Stimulated activated CD8-positive, alpha-beta memory T cell treated with anti-CD3 and anti-CD28 coated beads, Interleukin-7, amount 100 ng/mL, for 24 hours (primary cell): ENCODE measurements at regions not wholly inside any gene's neighbourhood (a gene's known extent, or its start where the extent isn't known, plus 50 kb on each side); places are given as distances from the start of the nearest gene placed in this dataset.
"Not testable (repeated sequence)": the region's sequence is repeated elsewhere in the genome, so short reads cannot be mapped to it uniquely, and the experiment has no call there.

Experiments
- DNase-seq: peaks from one replicate; pipeline ENCODE4 v3.0.0-alpha.2; 2020; ENCODE audit warnings: low read depth

- DNase-seq = no peak
Observed at GRCh38 chr6:103769431-103769830, 1090.3 kb downstream of the HACE1 start.

DNA sequence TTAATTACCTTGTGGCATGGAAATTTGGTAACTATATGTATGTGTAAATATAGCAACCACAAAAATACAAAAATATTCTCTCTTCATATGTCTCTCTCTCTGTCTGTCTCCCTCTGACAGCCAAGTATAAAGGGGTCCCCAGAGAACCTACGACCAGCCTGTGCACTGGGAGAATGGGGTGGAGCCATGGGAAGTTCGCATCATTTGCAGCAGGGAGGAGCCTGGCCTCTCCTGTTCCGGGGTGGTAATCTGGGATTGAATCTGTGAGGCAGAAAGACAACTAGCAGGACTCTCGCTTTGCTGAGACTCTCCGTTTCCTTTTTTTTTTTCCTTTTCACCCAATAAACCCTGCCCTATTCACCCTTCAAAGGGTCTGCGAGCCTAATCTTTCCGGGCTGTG lies 1109.1 kb downstream of the HACE1 start:
- no peak for DNase-seq

DNA sequence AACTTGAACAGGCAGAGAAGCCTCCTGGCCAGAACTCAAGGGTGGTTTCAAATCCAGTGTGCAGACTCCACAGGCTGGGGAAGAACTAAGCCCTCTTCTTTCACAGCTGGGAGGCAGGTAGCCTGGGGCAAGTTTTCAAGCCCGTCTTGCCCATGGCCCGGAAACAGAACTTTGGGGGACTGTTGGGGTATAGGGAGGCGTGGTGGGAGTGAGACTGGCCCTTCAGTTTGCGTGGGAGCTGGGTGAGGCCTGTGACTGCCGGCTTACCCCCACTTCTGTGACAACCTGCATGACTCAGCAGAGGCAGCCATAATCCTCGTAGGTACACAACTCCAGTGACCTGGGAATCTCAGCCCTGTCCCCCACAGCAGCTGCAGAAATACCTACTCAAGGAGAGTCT lies 1125.7 kb downstream of the HACE1 start:
- no peak for DNase-seq

DNA sequence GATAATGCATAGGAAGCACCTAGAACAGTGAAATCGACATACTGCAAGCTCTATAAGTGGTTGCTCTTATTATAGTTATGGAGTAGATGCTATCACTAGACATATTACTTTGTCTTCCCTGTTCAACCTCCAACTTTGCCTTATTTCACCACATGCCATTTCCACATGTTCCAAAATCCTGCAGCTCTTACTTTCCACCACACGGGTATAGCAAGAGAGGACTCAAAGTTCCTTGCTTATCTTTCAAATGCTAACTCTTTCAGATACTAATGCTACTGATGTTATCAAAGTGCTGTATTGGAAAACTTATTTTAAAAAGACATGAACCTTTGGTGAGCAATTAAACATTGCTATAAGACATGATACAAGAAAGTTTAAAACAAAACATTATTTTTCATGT lies 1130.1 kb downstream of the HACE1 start:
- no peak for DNase-seq

DNA sequence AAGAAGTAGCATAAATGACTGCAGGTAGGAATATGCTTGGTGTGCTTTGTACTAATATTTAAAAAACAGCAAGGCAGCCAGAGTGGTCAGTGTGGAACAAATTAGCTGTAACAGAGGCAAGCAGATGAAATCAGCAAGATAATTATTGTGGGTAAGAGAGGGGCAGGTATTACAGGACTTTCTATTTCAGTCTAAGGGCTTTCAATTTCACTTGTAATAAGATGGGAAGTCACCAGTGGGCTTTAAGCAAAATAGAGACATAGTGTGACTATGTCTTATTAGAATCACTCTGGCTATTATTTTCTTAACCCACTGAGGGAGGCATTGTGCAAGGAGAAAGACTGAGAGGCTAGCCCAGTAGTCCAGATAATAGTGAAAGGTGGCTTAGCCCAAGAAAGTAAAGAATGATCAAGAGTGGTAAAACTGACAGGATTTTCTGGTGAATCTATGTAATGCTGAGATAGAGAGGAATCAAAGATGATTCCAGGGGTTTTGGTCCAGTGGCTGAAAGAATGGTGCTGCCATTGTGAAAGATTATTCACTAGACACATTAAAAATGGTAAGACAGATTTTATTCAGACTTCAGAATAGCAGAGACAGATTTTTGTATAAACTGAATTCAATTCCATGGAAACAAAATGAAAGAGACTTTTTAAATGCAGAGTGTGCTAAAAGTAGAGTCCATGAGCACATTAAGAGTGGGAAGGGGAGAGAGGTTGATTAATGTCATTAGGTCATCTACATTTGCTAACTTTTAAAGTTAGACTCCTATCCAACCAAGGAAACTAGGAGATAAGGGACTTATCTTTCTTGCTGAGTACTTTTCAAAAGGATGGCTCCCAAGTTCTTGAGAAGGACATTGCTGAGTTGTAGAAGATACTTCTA lies 1136.0 kb downstream of the HACE1 start:
- no peak for DNase-seq

GRCh38 chr6:103722683-103723082 lies 1137.0 kb downstream of the HACE1 start:
- DNase-seq = no peak

GRCh38 chr6:103721923-103722322 lies 1137.8 kb downstream of the HACE1 start:
- DNase-seq = no peak

DNA sequence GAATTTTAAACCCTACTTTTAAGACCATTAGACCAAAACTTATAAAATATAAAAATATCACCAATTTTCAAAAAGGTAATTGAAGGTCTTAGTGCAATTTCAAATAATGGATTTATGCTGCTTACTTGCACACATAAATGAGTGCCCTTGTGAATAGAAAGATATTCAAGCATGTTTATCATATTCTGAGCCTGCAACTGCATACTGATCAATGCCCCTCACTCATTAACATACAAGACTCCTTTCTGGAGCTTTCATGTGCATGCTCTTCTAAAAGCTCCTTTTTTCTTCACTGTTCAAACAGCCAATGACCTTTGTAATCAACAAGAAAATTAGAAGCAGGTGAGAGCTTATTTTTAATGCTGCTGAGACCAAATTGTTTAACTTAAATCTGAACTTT lies 1139.3 kb downstream of the HACE1 start:
- no peak for DNase-seq

- no peak for DNase-seq
Observed at GRCh38 chr6:103719545-103719944, 1140.2 kb downstream of the HACE1 start.

- DNase-seq = no peak
Observed at GRCh38 chr6:103715269-103715668, 1144.5 kb downstream of the HACE1 start.

GRCh38 chr6:103709236-103709635 lies 1150.5 kb downstream of the HACE1 start:
- DNase-seq = not testable (repeated sequence)

GRCh38 chr6:103707596-103708325 lies 1152.0 kb downstream of the HACE1 start:
- no peak for DNase-seq

- no peak for DNase-seq
Observed at GRCh38 chr6:103699769-103700168, 1160.0 kb downstream of the HACE1 start.

DNA sequence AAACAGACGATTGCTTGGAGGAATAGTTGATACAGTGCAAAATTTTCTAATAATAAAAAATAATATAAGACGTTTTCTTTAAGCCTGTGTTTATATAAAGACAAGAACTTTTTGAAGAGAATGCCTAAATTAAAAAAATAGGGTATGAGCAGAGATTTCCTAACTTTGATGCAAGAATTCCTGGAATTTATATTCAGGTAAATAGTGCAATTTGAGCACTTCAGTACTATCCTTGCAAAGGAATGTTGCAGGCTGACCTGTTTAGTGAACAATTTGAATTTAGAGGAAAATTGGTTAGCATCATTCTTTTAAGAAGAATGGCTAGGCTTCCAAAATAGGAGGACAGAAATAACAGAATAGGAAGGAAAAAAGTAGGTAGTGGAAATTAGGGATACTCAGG lies 1172.3 kb downstream of the HACE1 start:
- DNase-seq = no peak

GRCh38 chr6:103680116-103680515 lies 1179.6 kb downstream of the HACE1 start:
- no peak for DNase-seq

- DNase-seq = no peak
Observed at GRCh38 chr6:103677290-103677689, 1182.4 kb downstream of the HACE1 start.

DNA sequence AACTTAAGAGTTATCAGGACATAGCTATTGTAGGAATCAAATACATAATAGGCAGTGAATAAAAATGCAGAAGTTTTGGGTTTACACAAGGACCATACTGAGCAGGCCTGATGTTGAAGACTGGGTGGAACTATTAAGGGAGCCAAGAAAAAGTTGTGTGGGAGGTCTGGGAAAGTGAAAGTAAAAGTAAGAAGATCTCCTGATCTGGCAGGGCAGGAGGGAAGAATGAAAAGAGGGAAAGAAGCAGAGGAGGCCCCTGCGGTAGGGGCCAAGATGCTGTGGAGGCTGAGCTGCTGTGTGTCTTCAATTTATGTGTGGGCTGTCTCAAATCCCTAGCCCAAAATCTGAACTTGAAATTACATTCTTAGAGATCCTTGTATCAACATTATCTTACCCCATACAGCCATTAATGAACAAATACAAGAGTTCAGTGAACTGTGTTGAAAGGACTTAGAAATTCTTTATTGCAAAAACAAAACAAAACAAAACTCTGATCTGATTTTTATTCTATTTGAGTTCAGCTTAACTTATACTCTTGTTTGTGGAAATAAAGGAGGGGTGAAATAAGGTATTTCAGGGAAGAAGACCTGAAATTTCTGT lies 1183.8 kb downstream of the HACE1 start:
- no peak for DNase-seq

GRCh38 chr6:103674790-103675189 lies 1184.9 kb downstream of the HACE1 start:
- DNase-seq = no peak

DNA sequence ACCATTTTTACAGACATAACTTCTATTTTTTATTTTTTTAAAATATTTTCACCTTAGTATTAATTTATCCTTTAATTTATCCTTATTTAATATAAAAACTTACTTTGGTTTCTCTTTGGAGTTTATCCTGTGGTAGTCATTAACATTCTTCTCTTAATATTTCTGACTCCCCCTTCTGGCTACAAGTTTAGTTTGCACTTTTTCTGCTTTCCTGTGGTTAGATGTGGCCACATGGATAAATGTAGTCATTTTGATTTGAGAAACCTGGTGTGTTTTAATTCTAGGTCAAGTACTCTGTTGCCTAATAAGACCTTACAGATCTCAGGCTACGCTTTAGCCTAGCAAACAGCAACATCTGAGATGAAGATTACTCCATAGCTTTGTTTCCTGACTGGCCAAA lies 1187.5 kb downstream of the HACE1 start:
- no peak for DNase-seq

DNA sequence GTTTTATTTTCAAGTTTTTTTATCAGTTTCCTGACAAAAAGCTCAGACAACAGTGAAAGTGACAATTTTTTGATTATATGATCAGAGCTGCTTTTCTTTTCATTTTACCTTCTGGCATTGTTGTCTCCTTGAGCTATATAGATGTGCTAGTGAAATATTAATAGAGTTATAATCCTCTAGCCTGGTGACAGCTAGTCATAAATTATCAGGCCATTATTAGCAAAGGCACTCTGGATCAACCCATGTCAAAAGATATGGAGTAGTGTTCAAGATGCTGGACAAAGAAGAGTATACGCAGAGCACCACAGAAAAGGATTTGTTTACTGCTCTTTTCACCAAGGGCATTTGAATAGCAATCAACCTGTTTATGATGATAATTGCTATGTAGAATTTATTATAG lies 1230.1 kb downstream of the HACE1 start:
- no peak for DNase-seq

DNA sequence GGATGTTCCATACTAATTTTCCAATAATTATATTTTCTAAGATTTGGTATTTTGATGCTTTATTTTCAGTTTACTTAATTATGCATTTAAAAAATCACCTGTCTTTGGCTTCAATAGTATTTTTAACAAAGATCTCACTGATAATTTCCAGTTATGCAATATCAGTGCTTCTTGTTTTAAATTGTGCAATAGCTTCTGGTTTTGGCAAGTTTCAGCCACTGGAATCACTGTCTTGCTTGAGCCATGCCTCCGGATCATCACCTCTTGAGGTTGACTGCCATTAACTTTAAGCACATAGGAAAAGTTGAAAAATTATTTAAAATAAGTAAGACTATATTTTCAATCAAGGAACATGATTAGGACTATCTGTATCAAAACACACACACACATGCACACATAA lies 1242.1 kb downstream of the HACE1 start:
- DNase-seq = no peak

- no peak for DNase-seq
Observed at GRCh38 chr6:103587722-103588121, 1272.0 kb downstream of the HACE1 start.

GRCh38 chr6:103578115-103578514 lies 1281.6 kb downstream of the HACE1 start:
- no peak for DNase-seq
